Neutrophil (primary cell): ENCODE measurements at regions not wholly inside any gene's neighbourhood (a gene's known extent, or its start where the extent isn't known, plus 50 kb on each side); places are given as distances from the start of the nearest gene placed in this dataset.

Experiments used
- H3K27ac ChIP-seq: fragments of 200-600 bp; sonication (generic); 2 replicates; pipeline ENCODE4 v1.5.1; 2016; ENCODE audit warnings: mild to moderate bottlenecking, moderate library complexity
- H3K27me3 ChIP-seq: fragments of 200-600 bp; sonication (generic); 2 replicates; pipeline ENCODE4 v1.6.0; 2016; ENCODE audit warnings: mild to moderate bottlenecking
- H3K36me3 ChIP-seq: fragments of 200-600 bp; sonication (generic); 2 replicates; pipeline ENCODE4 v1.5.1; 2017
- H3K4me1 ChIP-seq, 2 experiments: fragments of 200-600 bp in 1 of 2; sonication (generic) in 1 of 2; 1 replicate in 1 of 2; 2 replicates in 1 of 2; pipeline versions ENCODE4 v1.5.1 to v1.6.1; 2013 to 2016; ENCODE audit warnings: low read depth in 1 of 2, low read length in 1 of 2, mild to moderate bottlenecking in 1 of 2, moderate library complexity in 1 of 2; ENCODE audit not compliant: control insufficient read depth in 1 of 2, insufficient read depth in 1 of 2
- H3K4me3 ChIP-seq, 2 experiments: fragments of 200-600 bp in 1 of 2; sonication (generic) in 1 of 2; 1 replicate in 1 of 2; 2 replicates in 1 of 2; pipeline ENCODE4 v1.5.1; 2013 to 2016; ENCODE audit warnings: low read depth in 1 of 2, low read length in 1 of 2, mild to moderate bottlenecking in 1 of 2, moderate library complexity in 1 of 2
- H3K9me3 ChIP-seq: fragments of 200-600 bp; sonication (generic); 2 replicates; pipeline ENCODE4 v1.5.1; 2016
- TF ChIP-seq, protein P1 (sequence below): fragments of 200-600 bp; sonication (generic); IDR thresholded peaks from 2 replicates; pipeline ENCODE4 v1.5.1; 2016; ENCODE audit warnings: antibody characterized with exemption

DNA sequence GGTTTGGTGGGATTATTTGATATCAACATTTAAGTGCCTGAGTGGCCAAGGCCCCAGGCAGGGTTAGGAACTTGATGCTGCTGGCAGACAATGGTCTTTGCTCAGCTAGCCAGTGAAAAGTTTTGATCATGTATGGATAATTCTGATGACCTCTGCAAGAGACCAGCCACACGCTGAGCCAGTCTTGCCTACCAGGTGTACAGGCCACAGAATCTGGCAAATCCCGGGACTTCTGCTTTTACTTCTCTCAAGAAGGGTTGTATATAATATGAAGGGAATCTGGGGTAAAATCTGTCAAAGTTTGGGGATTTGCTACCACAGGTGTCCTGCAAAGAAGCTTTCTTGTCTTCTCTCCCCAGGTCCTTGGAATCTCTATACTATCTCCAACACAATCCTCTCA is 331.4 kb upstream of the GOLIM4 start:
- TF ChIP-seq, protein P1, sequence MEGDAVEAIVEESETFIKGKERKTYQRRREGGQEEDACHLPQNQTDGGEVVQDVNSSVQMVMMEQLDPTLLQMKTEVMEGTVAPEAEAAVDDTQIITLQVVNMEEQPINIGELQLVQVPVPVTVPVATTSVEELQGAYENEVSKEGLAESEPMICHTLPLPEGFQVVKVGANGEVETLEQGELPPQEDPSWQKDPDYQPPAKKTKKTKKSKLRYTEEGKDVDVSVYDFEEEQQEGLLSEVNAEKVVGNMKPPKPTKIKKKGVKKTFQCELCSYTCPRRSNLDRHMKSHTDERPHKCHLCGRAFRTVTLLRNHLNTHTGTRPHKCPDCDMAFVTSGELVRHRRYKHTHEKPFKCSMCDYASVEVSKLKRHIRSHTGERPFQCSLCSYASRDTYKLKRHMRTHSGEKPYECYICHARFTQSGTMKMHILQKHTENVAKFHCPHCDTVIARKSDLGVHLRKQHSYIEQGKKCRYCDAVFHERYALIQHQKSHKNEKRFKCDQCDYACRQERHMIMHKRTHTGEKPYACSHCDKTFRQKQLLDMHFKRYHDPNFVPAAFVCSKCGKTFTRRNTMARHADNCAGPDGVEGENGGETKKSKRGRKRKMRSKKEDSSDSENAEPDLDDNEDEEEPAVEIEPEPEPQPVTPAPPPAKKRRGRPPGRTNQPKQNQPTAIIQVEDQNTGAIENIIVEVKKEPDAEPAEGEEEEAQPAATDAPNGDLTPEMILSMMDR: no peak
- Histone ChIP-seq H3K27ac (no peak overlapping the region), H3K4me3 (no peak overlapping the region), H3K4me1 (no peaks in the 10 kb centered on the region), H3K9me3 (no peaks in the 10 kb centered on the region), H3K36me3 (no peaks in the 10 kb centered on the region), H3K27me3 (no peaks in the 10 kb centered on the region)

DNA sequence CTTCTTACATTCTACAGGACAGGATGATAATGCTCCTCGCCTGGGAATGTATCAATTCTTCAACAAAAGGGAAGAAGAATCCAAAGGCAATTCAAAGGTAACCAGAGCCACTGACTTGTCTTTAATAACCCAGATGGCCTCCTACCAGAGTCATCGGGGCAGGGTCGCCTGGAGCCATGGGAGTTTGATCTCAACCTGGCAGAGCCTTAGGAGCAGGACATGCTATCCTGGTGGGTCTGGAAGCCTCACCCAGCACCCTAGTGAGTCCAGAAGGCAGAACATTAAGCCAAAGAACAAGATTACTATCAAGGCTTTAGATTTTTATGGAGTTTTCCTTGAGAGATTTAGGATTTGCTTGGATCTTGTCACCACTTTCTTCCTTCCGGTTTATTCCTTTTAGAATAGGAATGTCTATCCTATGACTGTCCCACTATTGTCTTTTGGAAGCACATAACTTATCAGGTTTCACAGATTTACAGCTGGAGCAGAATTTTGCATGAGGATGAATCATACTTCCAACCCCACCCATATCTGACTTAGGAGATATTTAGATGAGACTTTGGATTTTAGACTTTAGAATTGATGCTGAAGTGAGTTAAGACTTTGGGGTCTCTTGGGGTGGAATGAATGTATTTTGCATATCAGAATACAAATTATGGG is 330.3 kb upstream of the GOLIM4 start:
- Histone ChIP-seq H3K4me1 (no peaks in the 10 kb centered on the region), H3K27me3 (no peaks in the 10 kb centered on the region)

DNA sequence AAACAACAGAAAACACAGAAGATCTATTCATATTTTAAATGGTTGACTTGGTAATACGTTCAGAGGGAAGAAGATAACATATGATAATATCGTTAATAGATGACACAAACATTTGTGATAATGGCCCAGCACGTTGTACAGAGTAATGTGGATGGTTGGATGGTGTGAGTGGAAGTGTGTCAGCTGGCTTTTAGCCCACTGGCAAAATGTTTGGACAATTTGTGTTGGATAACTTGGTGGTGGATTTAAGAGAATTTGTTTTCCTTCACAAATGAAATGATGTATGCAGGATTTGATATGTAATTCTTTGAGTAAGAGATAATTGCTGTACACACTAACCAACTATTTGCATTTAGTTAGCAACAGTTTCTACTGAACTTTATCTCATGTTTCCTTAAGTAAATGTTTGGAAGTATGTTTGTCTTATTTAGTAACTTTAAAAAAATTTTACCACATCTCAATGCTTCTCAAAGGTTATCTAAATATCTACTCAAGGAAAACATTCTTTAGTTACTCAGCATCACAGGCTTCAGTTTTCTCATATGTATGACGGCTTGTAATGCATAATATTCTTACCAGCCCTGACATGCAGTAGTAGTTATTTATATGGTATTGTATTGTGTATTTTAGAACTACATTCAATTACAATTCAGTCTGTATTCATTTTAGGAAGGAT is 328.5 kb upstream of the GOLIM4 start:
- H3K27ac ChIP-seq: no peak overlapping the region
- no peaks in the 10 kb centered on the region for H3K36me3 ChIP-seq
- H3K4me3 ChIP-seq: no peak overlapping the region
- H3K27me3 ChIP-seq: no peaks in the 10 kb centered on the region
- TF ChIP-seq, protein P1: no peak
- H3K4me1 ChIP-seq: no peaks in the 10 kb centered on the region
- H3K9me3 ChIP-seq: no peaks in the 10 kb centered on the region

More for the DNA sequence above, 330.3 kb upstream of the GOLIM4 start:
- no peak overlapping the region for H3K4me3 ChIP-seq
- no peaks in the 10 kb centered on the region for H3K36me3 ChIP-seq
- TF ChIP-seq, protein P1: no peak
- no peaks in the 10 kb centered on the region for H3K9me3 ChIP-seq
- no peak overlapping the region for H3K27ac ChIP-seq

DNA sequence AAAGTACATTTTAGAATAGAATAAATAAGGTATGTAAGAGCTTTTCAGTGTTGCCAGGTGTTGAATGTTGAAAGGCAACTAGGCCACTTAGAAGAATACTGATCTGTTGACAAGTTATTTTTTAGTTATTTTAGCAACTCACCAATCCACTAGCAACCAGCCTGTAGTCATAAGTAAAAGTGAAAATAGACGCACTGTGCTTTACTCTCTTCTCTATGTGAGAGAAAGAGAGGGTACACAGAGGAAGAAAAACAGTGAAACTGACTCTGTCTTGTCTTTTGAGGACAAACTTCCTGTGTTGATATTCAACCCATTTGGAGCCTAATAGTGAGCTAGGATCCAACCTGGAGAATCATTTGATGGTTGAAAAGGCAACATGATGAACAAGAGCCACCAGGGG is 327.1 kb upstream of the GOLIM4 start:
- Histone ChIP-seq H3K36me3 (no peaks in the 10 kb centered on the region), H3K27me3 (no peaks in the 10 kb centered on the region), H3K9me3 (no peaks in the 10 kb centered on the region), H3K27ac (no peak overlapping the region), H3K4me3 (no peak overlapping the region), H3K4me1 (no peaks in the 10 kb centered on the region)
- TF ChIP-seq, protein P1: no peak

DNA sequence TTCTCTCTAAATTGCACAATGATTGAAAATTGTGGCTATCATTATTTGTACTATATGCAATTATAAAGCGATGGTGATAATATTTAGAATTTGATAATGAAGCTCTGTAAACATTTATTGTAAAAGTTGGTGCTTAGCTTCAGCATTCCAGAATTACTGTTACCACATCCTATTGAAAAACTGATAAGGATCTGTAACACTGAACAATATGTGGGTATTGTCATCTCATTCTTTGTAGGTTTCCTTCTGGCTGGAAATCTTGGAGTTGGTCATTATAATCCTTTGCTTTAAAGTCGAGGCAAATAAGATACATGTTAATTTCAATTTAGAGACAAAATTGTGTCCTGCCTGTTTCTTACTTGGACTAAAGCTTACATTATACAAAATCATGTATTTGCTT is 323.4 kb upstream of the GOLIM4 start:
- no peak overlapping the region for H3K4me3 ChIP-seq
- H3K36me3 ChIP-seq: no peaks in the 10 kb centered on the region
- H3K27ac ChIP-seq: no peak overlapping the region
- TF ChIP-seq, protein P1: no peak
- H3K4me1 ChIP-seq: no peaks in the 10 kb centered on the region
- no peaks in the 10 kb centered on the region for H3K27me3 ChIP-seq
- H3K9me3 ChIP-seq: no peaks in the 10 kb centered on the region
